Suprapubic skin (tissue), 4 donors: ENCODE measurements at regions not wholly inside any gene's neighbourhood (a gene's known extent, or its start where the extent isn't known, plus 50 kb on each side); places are given as distances from the start of the nearest gene placed in this dataset.
"Not testable (repeated sequence)": the region's sequence is repeated elsewhere in the genome, so short reads cannot be mapped to it uniquely, and the experiment has no call there.

Experiments used
- DNase-seq, 2 donors: peaks; one replicate each; pipeline ENCODE4 v3.0.0-alpha.2; 2019; ENCODE audit warnings: low spot score in 2 of 2
- H3K27ac ChIP-seq: fragments of 200-600 bp; sonication (generic); one replicate; pipeline ENCODE4 v1.5.1; 2019
- H3K27me3 ChIP-seq: fragments of 200-600 bp; sonication (generic); one replicate; pipeline ENCODE4 v1.5.1; 2019
- H3K36me3 ChIP-seq: fragments of 200-600 bp; sonication (generic); one replicate; pipeline ENCODE4 v1.5.1; 2019
- H3K4me1 ChIP-seq: fragments of 200-600 bp; sonication (generic); one replicate; pipeline ENCODE4 v1.5.1; 2019
- H3K4me3 ChIP-seq: fragments of 200-600 bp; sonication (generic); one replicate; pipeline ENCODE4 v1.5.1; 2019; ENCODE audit warnings: mild to moderate bottlenecking
- H3K9me3 ChIP-seq: fragments of 200-600 bp; sonication (generic); one replicate; pipeline ENCODE4 v1.5.1; 2019
- CTCF ChIP-seq, 2 donors: fragments of 200-600 bp in 1 of 2; fragments of 450-650 bp in 1 of 2; sonication (generic) in 1 of 2; IDR thresholded peaks; one replicate each; pipeline ENCODE4 v1.5.1; 2016 to 2019; ENCODE audit warnings: antibody characterized with exemption in 2 of 2, mild to moderate bottlenecking in 1 of 2, moderate library complexity in 1 of 2
- EP300 ChIP-seq: sonication (generic); formaldehyde crosslinking; IDR thresholded peaks from one replicate; pipeline ENCODE4 v1.6.1; 2017; ENCODE audit warnings: antibody characterized with exemption
- POLR2A ChIP-seq, 2 donors: fragments of 450-650 bp; IDR thresholded peaks; one replicate each; pipeline ENCODE4 v1.6.1; 2017; ENCODE audit warnings: antibody characterized with exemption in 2 of 2, mild to moderate bottlenecking in 2 of 2, moderate library complexity in 2 of 2
- POLR2AphosphoS5 ChIP-seq, 3 donors: sonication (generic); formaldehyde crosslinking; IDR thresholded peaks; one replicate each; pipeline ENCODE4 v1.6.1; 2017; ENCODE audit warnings: antibody characterized with exemption in 3 of 3
- WGBS: methylation state at CpG from one replicate; pipeline ENCODE4 v1.1.5; 2018; 5-methylcytosine and 5-hydroxymethylcytosine counted together

GRCh38 chr3:14037211-14037610 lies 87.5 kb downstream of the CHCHD4 start:
- H3K9me3 ChIP-seq = peaks cover 6% of the 10 kb centered on the region
- no peaks in the 10 kb centered on the region for H3K4me1 ChIP-seq
- TF ChIP-seq POLR2AphosphoS5 (IDR thresholded peaks at IDR 0.05) = no peak
- H3K4me3 ChIP-seq = no peak overlapping the region
- H3K27ac ChIP-seq = no peak overlapping the region
- DNase-seq = no peak
- WGBS = 100% methylated on average over 4 of the region's 22 CpGs
- H3K27me3 ChIP-seq = no peaks in the 10 kb centered on the region
- H3K36me3 ChIP-seq = no peaks in the 10 kb centered on the region

- DNase-seq = no peak
- no peak overlapping the region for H3K27ac ChIP-seq
- H3K27me3 ChIP-seq = no peaks in the 10 kb centered on the region
- 65% methylated on average over 1 of the region's 1 CpG for WGBS
- H3K4me3 ChIP-seq = no peak overlapping the region
- no peak for TF ChIP-seq POLR2AphosphoS5 (IDR thresholded peaks at IDR 0.05)
- no peak for TF ChIP-seq CTCF (IDR thresholded peaks at IDR 0.05)
- no peak for TF ChIP-seq EP300
- TF ChIP-seq POLR2A (IDR thresholded peaks at IDR 0.05) = no peak
- H3K36me3 ChIP-seq = no peaks in the 10 kb centered on the region
- peaks cover 6% of the 10 kb centered on the region for H3K9me3 ChIP-seq
- H3K4me1 ChIP-seq = no peaks in the 10 kb centered on the region
Observed at GRCh38 chr3:14033023-14033422, 91.6 kb downstream of the CHCHD4 start.

GRCh38 chr3:14031271-14031670 lies 93.4 kb downstream of the CHCHD4 start:
- Histone ChIP-seq H3K27ac (no peak overlapping the region), H3K27me3 (no peaks in the 10 kb centered on the region), H3K4me3 (no peak overlapping the region), H3K9me3 (peaks cover 5% of the 10 kb centered on the region), H3K4me1 (no peaks in the 10 kb centered on the region), H3K36me3 (no peaks in the 10 kb centered on the region)
- DNase-seq = no peak
- WGBS = 77% methylated on average over 3 of the region's 3 CpGs
- no peak for TF ChIP-seq POLR2A (IDR thresholded peaks at IDR 0.05)
- no peak for TF ChIP-seq CTCF (IDR thresholded peaks at IDR 0.05)
- no peak for TF ChIP-seq POLR2AphosphoS5 (IDR thresholded peaks at IDR 0.05)
- no peak for TF ChIP-seq EP300

GRCh38 chr3:14029390-14029995 lies 95.2 kb downstream of the CHCHD4 start:
- not testable (repeated sequence) for H3K4me1 ChIP-seq, H3K4me3 ChIP-seq, H3K27me3 ChIP-seq, DNase-seq, H3K9me3 ChIP-seq, H3K36me3 ChIP-seq, H3K27ac ChIP-seq
- WGBS = 100% methylated on average over 3 of the region's 20 CpGs

- 93% methylated on average over 9 of the region's 9 CpGs for WGBS
- H3K36me3 ChIP-seq, H3K4me1 ChIP-seq, H3K27me3 ChIP-seq, DNase-seq, H3K4me3 ChIP-seq, H3K27ac ChIP-seq, H3K9me3 ChIP-seq: not testable (repeated sequence)
Observed at GRCh38 chr3:14028122-14028521, 96.5 kb downstream of the CHCHD4 start.

- Histone ChIP-seq H3K4me1 (peaks cover 8% of the 10 kb centered on the region), H3K36me3 (no peaks in the 10 kb centered on the region), H3K4me3 (no peak overlapping the region), H3K9me3 (no peaks in the 10 kb centered on the region), H3K27ac (peak overlapping the region; percentile 78), H3K27me3 (no peaks in the 10 kb centered on the region)
- TF ChIP-seq POLR2AphosphoS5 (IDR thresholded peaks at IDR 0.05) = no peak
- DNase-seq = no peak
- 49% methylated on average over 4 of the region's 4 CpGs for WGBS
Observed at GRCh38 chr3:14019459-14019858, 105.2 kb downstream of the CHCHD4 start.

- DNase-seq = no peak
- H3K4me3 ChIP-seq = peak overlapping the region; percentile 12
- H3K27ac ChIP-seq = peak overlapping the region; percentile 78
- TF ChIP-seq POLR2A (IDR thresholded peaks at IDR 0.05) = no peak
- no peak for TF ChIP-seq EP300
- TF ChIP-seq POLR2AphosphoS5 (IDR thresholded peaks at IDR 0.05) = no peak
- peaks cover 8% of the 10 kb centered on the region for H3K4me1 ChIP-seq
- H3K36me3 ChIP-seq = no peaks in the 10 kb centered on the region
- H3K27me3 ChIP-seq = no peaks in the 10 kb centered on the region
- peaks cover 11% of the 10 kb centered on the region for H3K9me3 ChIP-seq
- 53% methylated on average over 8 of the region's 8 CpGs for WGBS
Observed at GRCh38 chr3:14016900-14017475, 107.7 kb downstream of the CHCHD4 start.

- Histone ChIP-seq H3K4me3 (no peak overlapping the region), H3K36me3 (no peaks in the 10 kb centered on the region), H3K27ac (no peak overlapping the region), H3K9me3 (no peaks in the 10 kb centered on the region), H3K27me3 (no peaks in the 10 kb centered on the region), H3K4me1 (no peaks in the 10 kb centered on the region)
- no peak for TF ChIP-seq CTCF (IDR thresholded peaks at IDR 0.05)
- 83% methylated on average over 4 of the region's 4 CpGs for WGBS
- DNase-seq = no peak
Observed at GRCh38 chr3:14007006-14007405, 117.7 kb downstream of the CHCHD4 start.
